HG02763 (cell line): ENCODE measurements at regions not wholly inside any gene's neighbourhood (a gene's known extent, or its start where the extent isn't known, plus 50 kb on each side); places are given as distances from the start of the nearest gene placed in this dataset.

ENCODE experiments used
- ATAC-seq: cut with Tn5 transposase; IDR thresholded peaks from one replicate; pipeline ENCODE4 v1.9.1; 2021; ENCODE audit warnings: mild to moderate bottlenecking, moderate library complexity; ENCODE audit not compliant: unreplicated experiment

DNA sequence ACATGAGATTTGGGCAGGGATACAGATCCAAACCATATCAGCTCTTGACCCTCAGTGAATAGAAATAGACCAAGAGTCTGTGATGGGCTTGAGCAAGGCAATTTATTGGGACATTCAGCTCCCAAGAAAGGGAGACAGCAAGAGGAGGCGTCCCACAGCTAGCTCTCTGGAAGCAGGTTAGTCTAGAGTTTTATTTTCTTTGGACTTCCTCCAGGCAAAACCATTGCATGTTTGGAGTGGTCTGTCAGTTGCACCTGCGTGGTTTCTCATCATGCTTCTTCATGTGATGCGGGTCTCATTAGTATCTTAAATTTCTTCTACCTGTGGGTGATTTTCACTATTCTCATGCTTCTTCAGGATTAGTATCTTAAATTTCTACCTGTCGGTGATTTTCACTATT, 1530.6 kb downstream of the PLA2G4A start:
- no peak for ATAC-seq

DNA sequence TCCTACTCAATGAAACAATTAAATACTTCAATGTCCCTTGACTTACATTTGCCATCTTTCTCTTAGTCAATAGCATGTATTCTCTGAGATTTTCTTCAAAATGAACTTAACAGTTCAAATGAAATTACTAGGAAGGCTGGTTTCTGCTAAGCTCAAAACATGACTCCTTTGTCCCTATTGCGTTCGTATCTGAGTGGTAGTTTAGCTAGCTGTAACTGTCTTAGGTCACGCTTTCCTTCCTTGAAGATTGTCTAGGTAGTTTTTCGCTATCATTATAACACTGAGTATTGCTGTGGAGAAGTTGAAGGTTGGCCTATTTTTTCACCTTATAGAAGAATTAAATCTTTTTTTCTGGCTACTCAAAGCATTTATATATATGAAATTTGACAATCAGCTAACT, 1535.2 kb downstream of the PLA2G4A start:
- no peak for ATAC-seq

DNA sequence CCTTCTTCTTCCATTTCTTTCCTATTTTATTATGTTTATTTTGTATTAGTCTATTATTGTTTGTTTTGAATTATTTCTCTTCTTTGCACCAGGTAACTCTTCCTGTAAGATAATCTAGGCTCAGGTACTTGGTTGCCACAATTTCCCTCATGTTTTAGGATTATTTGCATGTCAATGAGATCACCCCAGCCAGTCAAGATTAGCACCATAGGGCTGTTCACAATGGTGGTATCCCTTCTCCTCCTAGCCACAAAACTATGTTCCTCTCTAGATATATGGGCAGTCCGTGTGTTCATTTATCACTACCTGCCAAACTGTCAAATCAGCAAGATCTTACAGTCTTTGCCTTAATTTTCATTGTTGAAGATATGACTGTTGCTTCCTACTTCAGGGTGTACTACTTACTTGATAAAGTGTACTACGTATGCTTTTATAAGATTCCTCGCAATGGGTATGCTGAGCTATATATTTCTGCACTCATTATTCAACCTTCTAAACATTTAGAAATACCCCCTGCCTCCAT, 1536.2 kb downstream of the PLA2G4A start:
- ATAC-seq: no peak

DNA sequence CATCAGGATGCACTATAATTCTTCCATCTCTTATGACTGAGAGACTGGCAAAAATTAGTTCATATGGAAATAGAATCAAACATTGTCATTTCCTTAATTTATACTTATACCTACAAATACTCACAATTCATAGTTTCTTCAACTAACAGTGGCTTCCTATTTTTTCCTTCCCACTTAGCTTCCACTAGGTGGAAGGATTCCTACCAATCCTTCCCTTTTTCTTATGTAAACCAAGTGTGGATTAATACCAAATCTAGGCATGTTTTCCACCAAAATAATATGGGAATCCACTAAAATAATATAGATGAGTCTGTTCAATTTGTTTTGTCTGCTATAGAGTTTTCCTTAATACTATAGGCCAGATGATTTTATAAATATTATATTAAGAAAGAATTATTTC, 1537.1 kb downstream of the PLA2G4A start:
- ATAC-seq: no peak

DNA sequence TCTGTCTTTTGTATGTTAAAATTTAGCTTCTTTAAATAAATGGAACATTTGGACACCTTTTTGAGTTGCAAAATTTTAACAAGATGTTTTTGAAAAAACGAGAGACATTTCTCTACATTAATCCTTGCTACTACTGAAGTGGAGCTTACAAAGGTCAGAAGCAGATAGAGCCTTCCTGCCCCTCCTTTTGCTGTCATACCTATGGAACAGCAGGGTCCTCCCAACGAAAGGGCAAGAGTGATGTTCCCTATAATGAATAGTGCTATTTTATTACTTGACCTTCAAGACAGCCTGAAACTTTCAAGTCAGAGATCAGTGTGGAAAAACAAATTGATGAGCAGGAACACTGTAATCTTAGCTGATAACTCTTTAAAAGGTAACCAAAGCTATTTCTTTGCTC, 1538.9 kb downstream of the PLA2G4A start:
- no peak for ATAC-seq

DNA sequence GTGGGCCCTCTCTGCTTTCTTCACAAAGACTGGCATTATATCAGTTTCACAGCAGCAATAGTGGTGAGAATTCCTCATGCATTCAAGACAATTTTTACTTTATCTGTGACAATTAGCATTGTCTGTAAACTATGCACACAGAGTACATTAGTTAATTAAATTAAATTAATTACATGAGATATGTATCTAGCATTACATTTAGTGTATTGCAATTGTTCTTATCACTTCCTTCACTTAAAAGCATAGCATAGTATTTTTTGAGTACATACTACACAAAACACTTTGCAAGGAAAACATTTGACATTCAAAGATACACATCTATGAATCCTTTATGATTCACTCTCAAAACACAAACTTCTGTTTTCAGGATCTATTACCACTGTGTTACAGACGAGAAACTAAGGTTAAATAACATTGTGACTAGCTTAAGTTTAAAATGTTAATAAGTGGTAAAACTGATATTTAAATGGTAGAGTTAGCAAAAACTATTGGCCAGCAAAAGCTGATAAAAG, 1542.6 kb downstream of the PLA2G4A start:
- no peak for ATAC-seq

DNA sequence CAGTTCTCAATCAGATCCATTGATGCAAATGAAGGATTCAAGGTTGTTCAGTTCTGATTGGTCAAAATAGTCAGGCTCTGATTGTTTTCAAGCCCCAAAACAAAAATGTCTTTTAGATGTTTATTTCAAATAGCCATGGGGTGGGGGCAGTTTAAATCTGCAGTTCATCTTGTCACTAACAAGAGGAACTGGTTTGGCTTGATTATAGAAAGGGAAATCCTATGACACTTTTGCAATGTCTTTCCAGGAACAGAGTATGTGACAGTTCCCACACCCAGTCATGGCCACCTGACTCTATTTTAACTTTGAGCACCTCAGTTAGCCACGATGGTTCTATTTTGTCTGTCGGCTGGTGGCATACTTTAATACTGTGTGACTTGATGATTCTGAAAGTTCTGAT, 1544.1 kb downstream of the PLA2G4A start:
- ATAC-seq: no peak

DNA sequence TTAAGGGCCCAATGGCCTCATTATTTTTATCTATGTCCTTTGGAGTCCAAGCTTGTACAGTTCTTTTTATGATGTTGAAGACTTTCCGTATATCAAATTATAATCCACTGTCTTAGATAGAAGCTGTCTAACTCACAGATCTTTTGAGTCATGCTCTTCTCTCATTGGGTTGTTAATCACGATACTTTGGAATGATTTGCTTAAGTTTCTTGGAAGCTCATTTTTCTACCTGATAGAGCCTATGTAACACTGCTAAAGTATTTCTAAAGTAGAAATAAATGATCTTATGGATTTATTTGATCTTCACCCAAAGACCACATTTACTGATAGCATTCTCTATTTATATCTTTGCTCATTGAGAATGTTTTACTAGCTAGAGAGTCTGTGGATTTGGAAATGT, 1554.1 kb downstream of the PLA2G4A start:
- ATAC-seq: no peak

DNA sequence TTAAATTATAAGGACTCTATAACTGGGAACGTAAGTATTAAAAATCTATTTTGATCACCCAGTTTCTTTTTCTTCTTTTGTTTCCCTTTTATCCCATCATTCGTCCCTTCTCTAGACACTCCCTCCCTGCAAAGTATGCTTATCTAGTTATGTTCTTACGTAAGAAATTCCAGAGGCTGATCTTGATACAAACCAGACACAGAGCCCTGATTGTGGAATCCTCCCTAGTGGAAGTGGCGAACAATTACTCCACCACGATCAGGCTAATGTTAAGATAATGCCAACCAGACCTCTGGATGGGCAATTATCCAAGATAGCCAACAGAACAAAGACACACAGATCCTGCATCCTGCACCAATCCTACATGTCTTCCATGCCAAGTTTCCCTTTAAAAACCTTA, 1557.4 kb downstream of the PLA2G4A start:
- ATAC-seq: no peak

DNA sequence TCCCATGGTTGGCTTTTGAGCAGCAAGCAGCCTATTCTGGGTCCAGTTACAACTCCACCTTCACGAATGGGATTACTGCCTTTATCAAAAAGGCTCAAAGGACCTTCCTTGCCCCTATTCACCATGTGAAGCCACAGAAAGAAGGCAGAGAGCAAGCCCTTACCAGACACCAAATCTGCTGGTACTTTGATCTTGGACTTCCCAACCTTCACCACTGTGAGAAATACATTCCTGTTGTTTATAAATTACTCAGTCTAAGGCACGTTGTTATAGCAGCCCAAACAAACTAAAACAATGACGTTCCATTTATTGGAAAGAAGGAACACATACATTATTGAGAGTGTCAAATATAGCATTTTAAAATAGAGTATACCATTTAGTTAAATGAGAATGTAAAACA, 1557.9 kb downstream of the PLA2G4A start:
- no peak for ATAC-seq

DNA sequence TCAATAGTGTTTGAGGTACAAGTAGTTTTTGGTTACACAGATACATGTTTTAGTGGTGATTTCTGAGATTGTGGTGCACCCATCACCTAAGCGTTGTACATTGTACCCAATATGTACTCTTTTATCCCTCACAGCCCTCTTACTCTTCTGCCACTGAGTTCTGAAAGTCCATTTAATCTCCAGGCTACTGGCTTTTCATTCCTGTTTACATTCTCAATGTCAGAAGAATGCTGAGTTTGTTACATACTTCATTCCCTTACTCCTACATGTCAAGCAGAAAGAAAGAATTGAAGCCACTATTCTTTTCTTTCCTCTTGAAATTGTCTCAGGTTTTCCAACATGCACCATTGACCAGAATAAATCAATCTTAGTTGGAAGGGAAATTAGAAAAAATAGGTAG, 1565.9 kb downstream of the PLA2G4A start:
- no peak for ATAC-seq

DNA sequence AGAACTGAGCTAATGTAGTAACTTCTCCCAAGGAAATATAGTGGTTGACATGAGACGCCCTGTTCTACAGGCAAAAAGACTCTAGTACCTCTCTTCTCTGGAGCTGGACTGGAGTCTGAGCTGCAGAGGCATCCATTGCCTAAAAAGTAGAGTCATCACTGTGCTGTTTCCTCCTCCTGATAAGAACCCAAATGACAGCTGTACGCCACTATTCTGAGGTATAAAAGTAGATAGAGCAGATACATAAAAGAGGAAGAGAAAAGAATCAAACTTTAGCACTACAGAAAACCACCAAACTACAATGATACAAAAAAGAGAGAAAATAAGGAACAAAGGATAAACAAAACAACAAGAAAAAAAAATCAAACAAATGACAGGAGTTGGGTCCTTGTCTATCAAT, 1568.8 kb downstream of the PLA2G4A start:
- no peak for ATAC-seq

DNA sequence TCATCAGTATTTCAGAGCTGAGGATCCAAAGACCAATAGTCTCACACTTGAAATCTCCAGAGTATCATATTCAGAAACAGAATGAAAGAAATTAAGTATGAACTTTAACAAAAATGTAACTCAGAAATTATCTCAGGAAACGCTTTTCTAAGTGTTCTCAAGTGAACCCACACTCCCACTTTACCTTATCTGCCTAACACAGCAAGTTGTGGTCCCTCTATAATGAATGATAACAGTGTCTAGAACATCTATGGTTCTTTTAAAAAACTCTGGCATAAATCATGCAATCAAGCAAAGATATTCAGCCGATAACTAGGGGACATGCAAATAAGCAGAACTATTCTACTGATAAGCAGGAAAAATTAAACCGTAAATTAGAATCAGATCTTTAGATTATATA, 1574.2 kb downstream of the PLA2G4A start:
- no peak for ATAC-seq

DNA sequence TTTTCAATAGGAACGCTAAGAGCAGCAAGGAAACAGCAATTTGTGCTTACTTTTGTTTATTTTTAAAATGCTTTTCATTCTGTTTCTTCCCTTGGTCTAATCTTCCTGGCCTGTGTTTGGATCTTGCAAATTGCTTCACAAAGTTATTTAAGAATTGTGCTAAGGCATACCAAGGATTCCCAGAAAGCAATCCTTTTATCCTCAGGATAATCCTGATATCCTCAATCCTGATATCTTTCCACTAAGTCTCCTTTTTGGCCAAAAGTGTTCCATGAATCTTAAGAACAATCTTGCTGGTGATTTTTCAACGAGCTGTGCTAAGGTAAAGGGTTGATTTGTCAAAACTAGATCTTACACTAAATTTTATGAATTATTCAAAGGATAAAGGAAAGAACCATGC, 1577.9 kb downstream of the PLA2G4A start:
- no peak for ATAC-seq

DNA sequence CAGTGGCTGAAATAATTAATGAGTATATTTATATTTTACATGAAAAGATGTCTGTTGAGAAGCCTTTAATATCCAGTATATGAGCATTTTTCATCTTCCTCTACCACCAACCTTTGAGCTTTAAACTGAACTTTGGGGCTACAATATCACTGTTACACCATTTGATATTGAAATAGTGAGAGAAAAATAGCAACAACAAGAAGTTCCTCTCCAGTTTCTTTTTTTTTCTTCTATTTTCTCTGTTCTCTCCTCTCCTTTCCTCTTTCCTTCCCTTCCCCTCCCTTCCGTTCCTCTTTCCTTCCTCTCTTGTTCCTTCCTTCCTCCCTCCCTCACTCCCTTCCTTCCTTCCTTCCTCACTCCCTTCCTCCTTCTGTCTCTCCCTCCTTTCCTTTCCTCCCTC, 1591.4 kb downstream of the PLA2G4A start:
- no peak for ATAC-seq

DNA sequence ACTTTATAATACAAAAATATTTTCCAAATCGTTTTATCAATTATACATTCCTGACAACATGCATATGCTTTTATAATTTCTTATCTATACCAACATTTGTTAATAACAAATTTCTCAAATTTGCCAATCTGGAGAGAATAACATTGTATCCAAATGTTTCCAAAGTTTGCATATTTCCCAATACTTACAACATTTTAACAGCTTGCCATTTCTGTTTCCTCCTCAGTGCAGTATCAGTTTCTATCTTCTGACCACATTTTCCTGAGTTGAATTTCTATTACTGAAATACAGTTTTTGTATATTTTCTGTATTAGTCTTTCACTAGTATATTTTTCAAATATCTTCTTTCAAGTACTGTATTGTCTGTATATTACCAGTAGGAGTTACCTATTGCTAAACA, 1594.3 kb downstream of the PLA2G4A start:
- no peak for ATAC-seq

DNA sequence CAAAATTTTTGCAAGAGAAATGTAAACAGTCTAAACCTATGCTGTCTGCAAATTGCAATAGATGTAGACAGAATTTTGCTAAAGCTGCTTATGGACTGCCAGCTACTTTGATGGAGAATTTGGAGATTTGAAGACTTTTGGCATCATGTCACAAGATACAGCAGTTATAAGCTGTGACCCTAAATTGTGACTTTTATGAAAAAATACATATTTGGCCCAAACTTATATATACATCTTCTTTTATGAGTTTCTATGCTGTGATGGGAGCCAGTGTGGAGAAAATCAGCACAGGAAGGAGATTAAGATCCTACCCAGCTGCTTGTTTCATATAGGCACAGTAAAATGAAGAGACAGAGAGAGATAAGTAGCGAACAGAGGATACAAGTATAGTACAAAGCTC, 1595.4 kb downstream of the PLA2G4A start:
- ATAC-seq: no peak

DNA sequence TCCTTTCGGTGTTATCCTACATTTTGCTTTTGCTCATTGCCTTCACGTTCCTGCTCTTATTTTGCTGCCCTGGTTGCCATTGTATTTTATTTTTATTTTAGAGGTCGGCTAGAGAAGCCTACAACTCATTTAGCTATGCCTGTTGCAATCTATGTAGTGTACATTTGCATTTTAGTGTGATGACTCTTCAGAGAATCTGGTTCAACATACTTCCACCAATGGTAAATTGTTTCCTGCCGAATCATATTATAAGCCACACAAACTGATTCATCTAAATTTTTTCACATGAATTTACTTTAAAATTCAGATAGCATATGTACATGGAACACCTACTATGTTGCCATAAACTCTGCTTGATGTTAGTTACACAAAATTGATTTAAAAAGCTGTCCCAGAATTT, 1596.9 kb downstream of the PLA2G4A start:
- no peak for ATAC-seq

DNA sequence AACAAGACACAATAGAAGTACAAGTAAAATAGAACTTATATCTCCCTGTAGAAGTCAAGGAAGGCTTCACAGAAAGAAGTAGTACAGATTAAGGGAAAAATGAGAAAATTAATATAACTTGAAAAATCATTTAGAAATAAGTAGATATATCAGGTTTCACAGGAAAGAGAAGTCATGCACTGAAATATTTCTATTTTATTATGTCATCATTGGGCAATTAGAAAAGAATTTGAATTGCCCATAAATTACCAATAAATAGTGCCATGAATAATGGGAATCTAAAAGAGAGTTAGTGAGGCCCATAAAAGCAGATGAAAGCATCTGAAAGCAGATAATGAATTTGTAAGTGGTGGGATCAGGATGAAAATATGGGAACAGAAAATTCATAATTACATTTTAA, 1597.8 kb downstream of the PLA2G4A start:
- no peak for ATAC-seq

DNA sequence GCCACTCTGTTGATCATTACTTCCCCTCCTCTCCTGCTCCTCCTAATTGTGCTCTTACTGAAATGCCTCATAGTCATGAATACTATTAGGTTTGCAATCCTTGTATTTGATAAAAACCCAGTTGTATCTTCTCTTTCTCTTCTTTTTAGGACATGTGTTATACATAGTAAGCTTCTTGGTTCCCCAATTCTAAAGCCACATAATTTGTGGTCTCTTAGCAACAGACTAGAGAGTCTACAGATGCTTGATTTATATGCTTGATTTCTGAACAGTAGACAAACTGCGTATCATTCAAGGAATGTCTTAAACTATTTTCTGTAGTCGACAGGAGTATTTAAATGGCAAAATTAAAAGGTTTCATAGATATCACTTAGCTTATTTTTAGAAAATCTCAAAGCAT, 1598.9 kb downstream of the PLA2G4A start:
- ATAC-seq: no peak

DNA sequence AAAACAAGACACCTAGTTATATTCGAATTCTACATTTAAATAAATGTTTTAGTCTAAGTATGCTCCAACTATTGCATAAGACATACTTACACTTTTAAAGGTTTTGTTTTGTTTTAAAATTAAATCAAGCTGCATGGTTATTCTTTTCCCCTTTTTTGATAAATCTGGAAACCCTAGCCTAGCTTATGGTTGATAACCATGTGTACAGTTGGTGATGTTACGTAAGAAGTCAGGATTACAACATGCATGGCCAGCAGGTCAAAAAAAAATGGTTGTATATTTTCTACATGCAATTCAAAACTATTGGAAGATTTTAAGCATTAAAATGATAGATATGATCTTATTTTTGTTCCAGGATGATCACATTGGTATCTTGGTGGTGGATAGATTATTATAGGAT, 1600.6 kb downstream of the PLA2G4A start:
- no peak for ATAC-seq

DNA sequence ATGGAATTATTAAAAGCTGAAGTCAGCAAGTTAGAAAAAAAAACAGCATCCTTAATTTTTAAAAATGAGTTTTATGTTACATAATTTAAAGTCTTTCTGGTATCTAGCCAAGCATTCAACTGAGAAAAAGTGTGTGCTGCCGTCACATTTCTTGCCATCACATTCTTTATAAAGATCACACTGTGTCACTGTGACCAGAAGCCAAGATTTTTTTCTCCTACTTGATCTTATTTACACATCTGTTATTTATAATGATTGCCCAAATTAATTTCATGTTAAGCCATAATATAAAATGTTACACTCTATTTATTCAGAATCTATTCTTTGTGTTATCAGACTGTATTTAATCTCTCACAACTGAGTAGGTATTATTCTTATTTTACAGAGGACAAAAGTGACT, 1603.7 kb downstream of the PLA2G4A start:
- ATAC-seq: no peak

DNA sequence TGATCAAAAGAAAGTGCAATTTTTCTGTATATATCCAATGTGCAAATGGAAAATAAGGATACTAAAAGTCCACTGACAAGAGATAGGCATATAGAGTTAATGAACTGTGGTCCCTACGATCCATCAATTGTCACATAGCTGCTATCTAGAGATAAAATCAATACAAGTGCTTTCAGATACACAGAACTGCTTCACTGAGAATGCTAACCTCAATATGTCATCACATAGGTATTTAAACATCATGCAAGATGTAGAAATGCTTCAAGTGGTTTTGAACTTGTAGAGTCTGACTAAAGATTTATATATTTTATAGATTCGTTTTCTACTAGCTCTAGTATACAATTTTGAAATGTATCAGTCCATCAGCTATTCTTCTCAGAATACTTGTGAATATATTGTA, 1604.7 kb downstream of the PLA2G4A start:
- no peak for ATAC-seq

DNA sequence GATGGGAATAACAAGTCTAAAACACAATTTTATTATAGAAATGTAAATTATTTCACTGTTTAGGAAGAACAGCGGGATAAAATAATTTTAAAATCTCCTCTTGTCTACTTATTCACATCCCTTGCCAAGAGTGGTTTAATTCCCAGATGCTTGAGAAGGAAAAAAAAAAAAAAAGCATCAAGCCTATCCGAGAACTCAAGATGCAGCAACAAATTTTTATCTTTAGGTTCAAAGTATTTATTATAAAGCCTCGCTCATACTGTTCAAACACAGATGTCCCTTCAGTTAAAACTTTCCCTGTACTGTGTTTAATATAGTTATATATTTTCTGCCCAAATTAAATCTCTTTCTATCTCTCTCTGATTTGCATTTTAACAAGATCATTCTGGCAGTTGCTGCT, 1615.8 kb downstream of the PLA2G4A start:
- no peak for ATAC-seq
